HFF-Myc (cell line): ENCODE measurements at regions not wholly inside any gene's neighbourhood (a gene's known extent, or its start where the extent isn't known, plus 50 kb on each side); places are given as distances from the start of the nearest gene placed in this dataset.
A peak's percentile ranks its signal among the peaks of the same experiment; 100 is the strongest.

Experiments used
- DNase-seq: peaks from one replicate; pipeline ENCODE4 v3.0.0-alpha.2; 2011; ENCODE audit warnings: low read depth; ENCODE audit errors: extremely low read depth
- H3K4me3 ChIP-seq: replicated peaks from 2 replicates; pipeline ENCODE4 v1.5.1; 2011; ENCODE audit warnings: low read depth, mild to moderate bottlenecking, control low read depth, low read length
- CTCF ChIP-seq: IDR thresholded peaks from 2 replicates; pipeline ENCODE4 v1.5.1; 2012; ENCODE audit warnings: mild to moderate bottlenecking, low read depth, low read length, control low read depth; ENCODE audit errors: missing control alignments

GRCh38 chr11:95349345-95349942, 118.4 kb upstream of the SESN3 start:
- H3K4me3 ChIP-seq: no peak overlapping the region
- TF ChIP-seq CTCF: no peak

GRCh38 chr11:95346265-95346664, 115.3 kb upstream of the SESN3 start:
- DNase-seq: no peak
- no peak overlapping the region for H3K4me3 ChIP-seq
- no peak for TF ChIP-seq CTCF

More at GRCh38 chr11:95349345-95349942, 118.4 kb upstream of the SESN3 start:
- no peak for DNase-seq

- TF ChIP-seq CTCF: no peak
- no peak for DNase-seq
- no peak overlapping the region for H3K4me3 ChIP-seq
Observed at GRCh38 chr11:95345651-95346050, 114.6 kb upstream of the SESN3 start.

GRCh38 chr11:95344932-95345642, 114.1 kb upstream of the SESN3 start:
- no peak overlapping the region for H3K4me3 ChIP-seq
- no peak for TF ChIP-seq CTCF
- no peak for DNase-seq

- no peak for TF ChIP-seq CTCF
- H3K4me3 ChIP-seq: no peak overlapping the region
- peak; percentile 79 for DNase-seq
Observed at GRCh38 chr11:95341221-95341620, 110.2 kb upstream of the SESN3 start.

- no peak for DNase-seq
- no peak for TF ChIP-seq CTCF
- no peak overlapping the region for H3K4me3 ChIP-seq
Observed at GRCh38 chr11:95339086-95339901, 108.3 kb upstream of the SESN3 start.
